Fibroblast of villous mesenchyme (primary cell): ENCODE measurements at regions not wholly inside any gene's neighbourhood (a gene's known extent, or its start where the extent isn't known, plus 50 kb on each side); places are given as distances from the start of the nearest gene placed in this dataset.

Experiments used
- DNase-seq: peaks from one replicate; pipeline ENCODE4 v3.0.0-alpha.2; 2010; ENCODE audit warnings: low read depth
- H3K4me3 ChIP-seq: 2 replicates; pipeline ENCODE4 v1.5.1; 2011; ENCODE audit warnings: low read depth, mild to moderate bottlenecking, low read length
- TF ChIP-seq, protein P1 (sequence below): IDR thresholded peaks from 2 replicates; pipeline ENCODE4 v1.5.1; 2012; ENCODE audit warnings: low read depth, mild to moderate bottlenecking, low read length; ENCODE audit not compliant: insufficient read depth

DNA sequence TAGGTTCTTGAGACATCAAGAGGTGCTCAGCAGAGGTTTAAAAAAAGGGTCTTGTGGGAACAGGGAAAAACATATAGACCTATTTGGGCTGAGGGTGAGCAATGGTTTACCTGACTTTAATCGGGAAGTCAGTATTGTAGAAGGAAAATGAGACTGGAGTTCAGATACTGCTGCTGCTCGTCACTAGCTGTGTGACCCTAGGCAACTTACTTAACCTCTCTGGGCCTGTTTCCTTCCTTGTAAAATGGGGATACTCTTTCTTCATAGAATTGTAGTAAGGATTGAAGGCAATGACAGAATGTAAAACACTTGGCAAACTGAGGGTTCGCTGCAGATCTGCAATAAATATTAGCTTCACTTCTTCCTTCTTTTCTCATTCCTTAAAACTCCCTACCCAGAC lies 327.5 kb upstream of the PROK2 start:
- H3K4me3 ChIP-seq: no peak overlapping the region
- TF ChIP-seq, protein P1, sequence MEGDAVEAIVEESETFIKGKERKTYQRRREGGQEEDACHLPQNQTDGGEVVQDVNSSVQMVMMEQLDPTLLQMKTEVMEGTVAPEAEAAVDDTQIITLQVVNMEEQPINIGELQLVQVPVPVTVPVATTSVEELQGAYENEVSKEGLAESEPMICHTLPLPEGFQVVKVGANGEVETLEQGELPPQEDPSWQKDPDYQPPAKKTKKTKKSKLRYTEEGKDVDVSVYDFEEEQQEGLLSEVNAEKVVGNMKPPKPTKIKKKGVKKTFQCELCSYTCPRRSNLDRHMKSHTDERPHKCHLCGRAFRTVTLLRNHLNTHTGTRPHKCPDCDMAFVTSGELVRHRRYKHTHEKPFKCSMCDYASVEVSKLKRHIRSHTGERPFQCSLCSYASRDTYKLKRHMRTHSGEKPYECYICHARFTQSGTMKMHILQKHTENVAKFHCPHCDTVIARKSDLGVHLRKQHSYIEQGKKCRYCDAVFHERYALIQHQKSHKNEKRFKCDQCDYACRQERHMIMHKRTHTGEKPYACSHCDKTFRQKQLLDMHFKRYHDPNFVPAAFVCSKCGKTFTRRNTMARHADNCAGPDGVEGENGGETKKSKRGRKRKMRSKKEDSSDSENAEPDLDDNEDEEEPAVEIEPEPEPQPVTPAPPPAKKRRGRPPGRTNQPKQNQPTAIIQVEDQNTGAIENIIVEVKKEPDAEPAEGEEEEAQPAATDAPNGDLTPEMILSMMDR: no peak
- no peak for DNase-seq

DNA sequence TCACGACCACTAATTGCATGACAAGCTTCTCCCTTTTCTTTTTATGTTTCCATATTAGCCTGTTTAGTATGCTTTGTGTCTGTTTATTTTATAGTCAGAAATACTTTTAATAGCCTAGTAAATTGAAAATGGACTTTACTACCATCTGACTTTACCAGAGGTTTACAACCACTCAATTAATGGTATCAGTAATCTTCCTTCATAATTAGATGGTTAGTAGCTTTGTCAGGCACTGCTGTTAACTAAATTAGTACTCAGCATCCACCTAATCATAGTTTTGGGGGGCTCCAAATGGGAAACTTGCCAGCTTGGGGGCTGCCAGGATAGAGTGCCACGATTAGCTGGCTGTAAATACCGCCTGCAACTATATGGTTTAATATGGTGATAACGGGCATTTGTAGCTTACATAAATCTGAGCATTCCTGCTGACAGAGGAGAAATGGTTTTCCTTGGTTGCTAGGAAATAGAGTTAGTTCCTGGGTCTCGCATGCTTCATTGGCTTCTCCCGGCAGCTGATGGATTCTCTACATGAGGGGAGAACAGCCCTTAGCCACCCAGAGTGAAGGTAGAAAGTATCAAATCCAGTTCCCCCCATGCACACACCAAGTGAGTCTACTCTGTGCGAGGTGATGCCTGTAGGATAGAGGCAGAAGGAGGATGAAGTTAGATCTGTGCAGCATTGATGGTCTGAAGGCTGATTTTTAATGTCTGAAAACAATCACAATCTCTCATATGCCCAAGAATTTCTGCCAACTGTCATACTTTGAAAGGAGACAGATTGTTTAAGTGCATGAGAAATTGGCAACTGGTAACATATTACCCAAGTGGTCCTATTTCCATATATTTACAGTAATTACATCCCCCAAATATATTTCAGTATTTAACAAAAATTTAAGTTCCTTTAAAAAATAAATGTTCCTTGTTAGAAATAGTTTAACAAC lies 326.6 kb upstream of the PROK2 start:
- no peak overlapping the region for H3K4me3 ChIP-seq
- TF ChIP-seq, protein P1: no peak
- no peak for DNase-seq

DNA sequence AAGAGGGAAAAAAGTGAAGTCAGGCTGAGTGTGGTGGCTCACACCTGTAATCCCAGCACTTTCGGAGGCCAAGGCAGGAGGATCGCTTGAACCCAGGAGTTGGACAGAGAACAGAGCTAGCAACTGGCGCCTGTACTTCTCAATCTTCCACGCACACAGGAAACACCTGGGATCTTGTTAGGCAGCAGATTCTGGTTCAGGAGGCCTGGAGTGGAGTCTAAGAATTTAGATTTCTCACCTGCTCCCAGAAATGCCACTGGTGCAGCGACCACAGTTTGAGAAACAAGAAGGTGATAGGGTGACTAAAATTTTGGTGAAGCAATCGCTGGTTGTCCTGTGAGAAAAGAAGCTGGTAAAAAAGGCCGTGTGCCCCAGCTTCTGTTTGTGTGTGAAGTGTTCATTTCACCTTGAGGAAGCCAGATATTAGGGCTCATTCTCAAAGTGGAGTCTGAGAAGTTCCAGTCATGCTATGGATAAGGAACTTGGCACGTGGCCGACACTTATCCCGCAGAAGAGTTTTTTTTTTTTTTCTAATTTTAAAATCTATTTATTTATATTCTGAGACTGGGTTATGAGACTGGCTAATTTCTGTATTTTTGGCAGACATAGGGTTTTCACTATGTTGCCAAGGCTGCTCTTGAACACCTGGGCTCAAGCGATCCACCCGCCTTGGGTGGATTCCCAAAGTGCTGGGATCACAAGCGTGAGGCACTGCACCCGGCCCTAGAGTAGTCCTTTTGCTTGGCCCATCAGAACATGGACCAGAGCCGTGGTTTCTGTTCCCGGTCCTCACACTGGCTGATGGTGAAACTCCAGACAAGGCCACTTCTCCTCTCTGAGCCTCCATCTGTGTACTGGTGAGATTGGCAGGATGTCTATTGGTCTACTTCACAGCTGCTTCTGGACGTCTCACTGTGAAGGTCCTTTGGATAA lies 324.6 kb upstream of the PROK2 start:
- H3K4me3 ChIP-seq: no peak overlapping the region
- DNase-seq: no peak
- TF ChIP-seq, protein P1: no peak

DNA sequence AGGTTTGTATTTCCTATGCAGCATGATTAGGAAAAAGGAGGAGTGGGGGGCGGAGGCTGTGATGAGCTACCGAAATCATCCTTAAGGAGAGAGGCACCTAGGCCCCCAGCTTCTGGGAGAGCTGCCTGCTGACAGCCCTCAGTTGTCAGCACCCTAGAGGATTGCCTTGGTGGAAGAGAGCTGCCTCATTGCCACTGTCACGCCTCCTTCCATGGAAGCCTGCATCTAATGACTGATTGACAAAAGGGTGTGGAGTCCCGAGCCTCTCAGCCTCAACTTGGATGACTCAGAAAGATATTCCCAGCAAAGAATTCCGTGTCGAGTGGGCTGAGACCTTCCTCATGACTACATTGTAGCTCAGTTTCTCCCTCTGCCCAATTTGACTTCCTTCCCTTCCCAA lies 320.4 kb upstream of the PROK2 start:
- TF ChIP-seq, protein P1: no peak
- H3K4me3 ChIP-seq: no peak overlapping the region
- DNase-seq: no peak

DNA sequence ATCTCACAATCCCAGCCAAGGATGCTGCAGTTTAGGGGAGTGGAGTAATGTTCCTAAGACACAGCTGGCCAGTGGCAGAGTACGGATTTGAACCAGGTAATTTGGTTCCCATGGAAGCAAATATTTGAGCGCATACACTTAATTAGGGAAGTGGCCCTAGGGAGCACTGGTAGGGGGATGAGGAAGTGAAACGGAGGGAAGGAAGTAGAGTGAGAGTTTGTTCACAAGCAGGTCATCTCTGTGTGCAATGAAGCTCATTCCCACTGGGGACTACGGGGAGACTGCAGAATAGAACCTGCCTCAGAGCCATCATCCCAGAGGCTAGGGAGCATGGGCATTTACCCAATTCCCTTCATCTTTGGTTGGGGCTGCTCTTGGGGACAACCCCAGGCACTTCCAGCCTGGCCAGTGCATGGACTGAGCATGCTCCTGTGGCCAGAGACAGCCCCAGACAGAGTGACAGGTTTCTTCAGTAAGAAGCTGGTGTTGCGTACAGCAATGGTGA lies 317.2 kb upstream of the PROK2 start:
- DNase-seq: no peak
- TF ChIP-seq, protein P1: no peak
- H3K4me3 ChIP-seq: no peak overlapping the region

DNA sequence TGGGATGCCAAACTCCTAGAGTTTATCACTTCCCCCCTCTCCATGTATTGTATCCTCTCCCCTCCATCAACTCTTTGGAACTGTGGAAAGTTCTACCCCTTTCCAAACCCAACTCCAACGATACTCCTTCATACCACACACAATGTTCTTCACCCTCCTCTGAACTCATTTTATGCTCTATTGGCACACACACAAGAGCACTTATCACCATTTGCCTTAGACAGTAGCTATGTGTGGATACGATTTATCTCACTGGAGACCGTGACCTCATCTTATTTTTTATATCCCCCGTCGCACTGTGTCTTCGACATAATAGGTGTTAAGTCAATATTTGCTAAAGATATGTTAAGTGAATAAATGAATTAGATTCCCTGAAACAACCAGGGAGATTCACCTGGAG lies 316.5 kb upstream of the PROK2 start:
- TF ChIP-seq, protein P1: no peak
- no peak overlapping the region for H3K4me3 ChIP-seq
- no peak for DNase-seq
